ENCODE measurements at regions not wholly inside any gene's neighbourhood (a gene's known extent, or its start where the extent isn't known, plus 50 kb on each side); places are given as distances from the start of the nearest gene placed in this dataset.

GRCh38 chr5:89457411-89458331 is 574.7 kb upstream of the MEF2C start:
- DNase-seq (ENCODE audit: low spot score) = no peak

DNA sequence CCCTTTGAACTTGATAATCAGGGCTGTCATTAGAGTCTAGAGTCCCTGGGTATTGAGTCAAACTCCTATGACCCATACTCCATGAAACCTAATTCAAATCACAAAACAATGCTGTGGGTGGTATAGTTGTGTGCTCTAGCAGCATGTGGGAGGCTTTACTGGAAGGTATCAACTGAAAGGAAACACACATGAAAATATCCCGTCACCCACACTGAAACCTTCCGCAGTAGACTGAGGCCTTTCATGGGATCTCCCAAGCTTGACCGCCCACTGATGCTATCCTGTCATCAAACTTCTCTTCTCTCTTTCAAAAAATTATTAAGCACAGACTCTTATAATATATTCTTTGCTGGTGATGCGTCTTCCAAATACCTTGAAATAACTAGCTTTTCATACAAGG is 569.1 kb upstream of the MEF2C start:
- no peak for DNase-seq (ENCODE audit: low spot score)

DNA sequence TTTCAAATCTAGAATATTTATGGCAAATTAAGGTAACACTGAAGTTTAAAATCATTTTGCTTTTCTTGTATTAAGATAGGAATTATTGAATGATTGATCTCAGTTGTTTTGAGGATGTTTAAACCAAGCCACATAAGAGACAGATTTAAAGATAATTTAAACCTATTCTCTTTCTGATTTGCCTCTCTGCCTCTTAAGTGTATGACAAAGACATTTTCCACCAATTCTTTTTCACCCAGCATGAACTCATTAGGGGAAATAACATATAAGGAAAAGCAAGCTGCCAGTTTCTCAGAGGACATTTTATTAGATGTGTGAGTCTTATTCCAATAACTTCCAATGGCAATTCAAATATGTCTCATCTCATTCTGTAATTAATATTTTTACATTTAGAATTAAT is 568.3 kb upstream of the MEF2C start:
- no peak for DNase-seq (ENCODE audit: low spot score)

- no peak for DNase-seq (ENCODE audit: low spot score)
Observed at GRCh38 chr5:89450149-89450538, 567.2 kb upstream of the MEF2C start.

GRCh38 chr5:89449392-89450148 is 566.6 kb upstream of the MEF2C start:
- DNase-seq (ENCODE audit: low spot score) = no peak

DNA sequence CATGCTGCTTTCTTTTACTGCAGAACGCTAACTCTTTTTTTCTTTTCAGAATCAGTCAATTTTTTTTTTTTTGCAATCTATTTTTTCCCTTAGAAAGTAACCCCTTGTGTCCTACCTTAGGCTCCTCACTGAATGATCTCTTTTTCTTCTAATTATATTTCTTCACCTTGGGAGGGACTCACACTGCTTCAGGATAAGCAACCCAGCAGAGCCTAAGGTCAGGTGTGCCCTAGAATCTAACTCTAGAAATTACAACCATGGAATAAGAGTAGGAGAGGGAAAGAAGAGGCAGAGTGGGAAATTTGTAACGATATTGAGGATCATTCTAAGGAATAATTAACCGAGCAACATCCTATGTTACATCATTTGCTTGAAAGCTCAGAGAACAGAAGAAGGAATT is 564.0 kb upstream of the MEF2C start:
- DNase-seq (ENCODE audit: low spot score) = no peak

GRCh38 chr5:89445106-89445745 is 562.2 kb upstream of the MEF2C start:
- no peak for DNase-seq (ENCODE audit: low spot score)

GRCh38 chr5:89444088-89444487 is 561.1 kb upstream of the MEF2C start:
- DNase-seq (ENCODE audit: low spot score) = no peak

- DNase-seq (ENCODE audit: low spot score) = no peak
Observed at GRCh38 chr5:89443508-89443907, 560.5 kb upstream of the MEF2C start.

DNA sequence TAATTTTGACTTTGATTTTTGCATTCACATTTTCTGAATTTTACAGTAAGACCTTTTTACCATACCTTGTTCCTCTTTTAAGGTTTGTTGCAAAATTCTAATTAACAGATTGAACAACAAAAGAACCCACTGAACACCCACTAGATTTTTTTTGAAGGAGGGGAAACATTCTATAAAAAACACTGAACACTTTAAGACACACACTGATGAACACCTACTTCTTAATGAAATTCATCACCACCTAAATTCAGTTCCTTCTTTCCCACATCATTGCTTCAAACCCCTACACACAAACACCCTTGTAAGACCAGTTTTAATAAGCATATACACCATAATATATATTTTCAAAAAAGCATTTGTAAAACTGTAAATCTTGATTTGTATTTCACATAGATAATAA is 559.0 kb upstream of the MEF2C start:
- DNase-seq (ENCODE audit: low spot score) = no peak

- DNase-seq (ENCODE audit: low spot score) = no peak
Observed at GRCh38 chr5:89440670-89441069, 557.7 kb upstream of the MEF2C start.

DNA sequence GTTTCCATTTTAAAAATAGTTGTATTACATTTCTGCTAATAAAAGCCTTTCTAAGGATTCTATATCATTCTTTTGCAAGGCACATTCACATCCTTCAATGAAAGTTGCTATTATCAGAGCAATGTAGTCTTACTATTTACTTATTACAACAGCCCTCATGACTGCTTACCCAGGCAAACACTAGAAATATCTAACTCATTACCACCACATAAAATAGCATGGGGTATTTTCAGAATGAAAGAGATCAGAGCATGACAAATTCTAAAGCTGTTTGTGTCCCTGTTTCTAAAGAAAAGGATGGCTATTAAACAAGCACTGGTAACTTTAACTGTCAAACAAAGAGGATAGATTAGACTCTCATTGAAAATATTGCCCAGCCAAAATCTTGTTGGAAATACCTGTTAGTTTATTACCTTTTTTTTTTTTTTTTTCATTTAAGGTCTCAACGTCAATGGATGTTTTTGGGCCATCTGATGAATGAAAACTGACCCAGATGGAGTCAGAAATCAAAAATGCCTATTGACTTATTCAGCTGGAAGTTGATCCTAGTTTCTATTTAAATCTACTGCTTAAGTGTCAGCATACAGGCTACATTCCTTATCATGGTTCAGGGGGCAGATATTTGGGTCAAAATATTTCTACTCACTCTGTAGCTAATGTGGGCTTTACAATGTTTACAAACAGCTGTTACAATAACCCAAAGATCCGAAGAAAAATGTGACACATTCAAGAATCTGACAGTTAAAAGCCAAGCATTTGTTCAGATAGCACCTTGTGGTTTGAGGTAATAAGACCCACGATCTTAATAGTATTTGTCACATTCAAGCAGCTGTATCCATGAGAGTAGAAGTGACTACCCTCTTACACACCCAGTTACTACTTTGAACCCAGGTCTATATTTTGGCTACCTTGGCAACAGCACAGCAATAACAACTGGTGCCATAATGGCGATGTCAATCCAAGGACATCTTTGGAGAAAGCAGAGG is 554.8 kb upstream of the MEF2C start:
- DNase-seq (ENCODE audit: low spot score) = no peak

- no peak for DNase-seq (ENCODE audit: low spot score)
Observed at GRCh38 chr5:89436464-89436863, 553.5 kb upstream of the MEF2C start.

DNA sequence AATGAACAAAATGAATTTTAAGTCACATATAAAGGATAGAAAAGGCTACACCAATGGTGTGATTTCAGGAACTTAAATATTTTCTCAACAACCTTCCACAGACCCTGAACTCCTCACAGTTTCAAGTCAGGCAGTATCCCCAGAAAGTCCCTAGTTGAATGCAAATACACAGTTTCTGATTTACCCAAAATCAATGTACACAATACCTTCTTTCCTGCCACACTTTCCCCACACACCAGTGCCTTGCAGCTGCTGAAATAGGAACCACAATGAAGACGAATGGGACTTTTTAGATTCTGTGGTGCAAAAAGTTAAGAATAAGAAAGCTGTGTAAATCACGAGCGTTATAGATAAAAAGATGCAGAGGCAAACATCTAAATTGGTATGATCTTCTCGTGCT is 552.4 kb upstream of the MEF2C start:
- DNase-seq (ENCODE audit: low spot score) = no peak

DNA sequence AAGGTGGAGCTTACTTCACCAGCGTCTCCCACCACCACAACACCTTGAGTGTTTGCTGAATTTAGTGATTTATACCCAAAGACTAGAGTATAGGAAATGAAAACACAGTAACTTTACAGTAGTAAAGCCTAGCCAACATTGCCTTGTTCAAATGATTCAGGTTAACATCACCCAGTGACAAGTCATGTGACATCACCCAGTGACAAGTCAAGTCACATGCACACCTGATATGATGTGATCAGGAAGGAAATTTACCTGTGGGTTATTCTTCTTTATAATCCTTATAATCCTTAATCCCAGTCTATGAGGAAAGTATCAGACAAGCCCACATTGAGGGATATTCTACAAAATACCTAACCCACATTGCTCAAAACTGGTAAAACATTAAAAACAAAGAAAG is 545.6 kb upstream of the MEF2C start:
- no peak for DNase-seq (ENCODE audit: low spot score)

DNA sequence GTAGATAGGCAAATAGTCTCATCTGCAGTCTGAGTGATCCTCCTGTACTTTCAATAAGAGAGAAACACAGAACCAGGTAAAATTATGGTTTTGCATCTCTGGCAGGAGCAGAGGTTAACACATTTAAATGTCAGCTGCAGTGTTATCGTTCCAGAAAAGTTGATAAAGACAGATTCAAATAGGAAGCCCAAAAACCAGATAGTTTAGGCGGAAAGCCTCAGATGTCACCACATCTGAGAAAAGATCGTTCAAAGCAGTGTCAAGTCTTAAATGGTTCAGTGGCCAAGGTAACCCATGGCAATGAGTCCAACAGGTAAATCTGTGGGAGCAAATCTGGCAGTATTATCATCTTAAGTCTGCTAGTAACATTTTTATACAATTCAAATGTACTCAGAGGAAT is 542.1 kb upstream of the MEF2C start:
- DNase-seq (ENCODE audit: low spot score) = no peak

GRCh38 chr5:89421035-89421434 is 538.1 kb upstream of the MEF2C start:
- DNase-seq (ENCODE audit: low spot score) = peak; percentile 2

- DNase-seq (ENCODE audit: low spot score) = no peak
Observed at GRCh38 chr5:89418407-89419085, 535.6 kb upstream of the MEF2C start.

GRCh38 chr5:89417990-89418389 is 535.0 kb upstream of the MEF2C start:
- no peak for DNase-seq (ENCODE audit: low spot score)

DNA sequence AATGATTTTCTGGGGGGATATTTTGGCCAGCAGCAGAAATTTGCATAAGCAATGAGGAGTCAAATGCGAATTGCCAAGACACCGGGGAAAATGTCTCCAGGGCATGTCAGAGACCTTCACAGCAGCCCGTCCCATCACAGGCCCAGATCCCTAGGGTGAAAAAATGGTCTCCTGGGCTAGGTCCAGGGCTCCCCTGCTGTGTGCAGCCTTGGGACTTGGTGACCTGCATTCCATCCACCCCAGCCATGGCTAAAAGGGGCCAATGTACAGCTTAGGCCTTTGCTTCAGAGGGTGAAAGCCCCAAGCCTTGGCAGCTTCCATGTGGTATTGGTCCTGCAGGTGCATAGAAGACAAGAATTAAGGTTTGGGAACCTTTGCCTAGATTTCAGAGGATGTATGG is 534.5 kb upstream of the MEF2C start:
- DNase-seq (ENCODE audit: low spot score) = no peak

GRCh38 chr5:89411891-89412290 is 528.9 kb upstream of the MEF2C start:
- no peak for DNase-seq (ENCODE audit: low spot score)

Measured in HuH-7 (cell line).